BE2C (cell line): ENCODE measurements at regions not wholly inside any gene's neighbourhood (a gene's known extent, or its start where the extent isn't known, plus 50 kb on each side); places are given as distances from the start of the nearest gene placed in this dataset.

Experiments used
- DNase-seq: peaks from one replicate; pipeline ENCODE4 v3.0.0-alpha.2; 2020
- H3K27me3 ChIP-seq: fragments of 250-450 bp; sonication (Bioruptor Pico); 2 replicates; pipeline ENCODE4 v1.5.1; 2020; ENCODE audit warnings: mild to moderate bottlenecking
- H3K36me3 ChIP-seq: fragments of 250-450 bp; sonication (Bioruptor Pico); 2 replicates; pipeline ENCODE4 v1.5.1; 2020; ENCODE audit warnings: mild to moderate bottlenecking
- H3K4me1 ChIP-seq: fragments of 250-450 bp; sonication (Bioruptor Pico); 2 replicates; pipeline ENCODE4 v1.5.1; 2020
- H3K4me3 ChIP-seq: 2 replicates; pipeline ENCODE4 v1.5.1; 2011; ENCODE audit warnings: low read depth, low read length
- H3K9me3 ChIP-seq: fragments of 250-450 bp; sonication (Bioruptor Pico); 2 replicates; pipeline ENCODE4 v1.5.1; 2020
- TF ChIP-seq, protein P1 (sequence below): IDR thresholded peaks from 2 replicates; pipeline ENCODE4 v1.5.1; 2012; ENCODE audit warnings: mild to moderate bottlenecking, low read depth, low read length

GRCh38 chr13:72657379-72657778 lies 70.0 kb downstream of the MZT1 start:
- no peak for DNase-seq
- TF ChIP-seq, protein P1, sequence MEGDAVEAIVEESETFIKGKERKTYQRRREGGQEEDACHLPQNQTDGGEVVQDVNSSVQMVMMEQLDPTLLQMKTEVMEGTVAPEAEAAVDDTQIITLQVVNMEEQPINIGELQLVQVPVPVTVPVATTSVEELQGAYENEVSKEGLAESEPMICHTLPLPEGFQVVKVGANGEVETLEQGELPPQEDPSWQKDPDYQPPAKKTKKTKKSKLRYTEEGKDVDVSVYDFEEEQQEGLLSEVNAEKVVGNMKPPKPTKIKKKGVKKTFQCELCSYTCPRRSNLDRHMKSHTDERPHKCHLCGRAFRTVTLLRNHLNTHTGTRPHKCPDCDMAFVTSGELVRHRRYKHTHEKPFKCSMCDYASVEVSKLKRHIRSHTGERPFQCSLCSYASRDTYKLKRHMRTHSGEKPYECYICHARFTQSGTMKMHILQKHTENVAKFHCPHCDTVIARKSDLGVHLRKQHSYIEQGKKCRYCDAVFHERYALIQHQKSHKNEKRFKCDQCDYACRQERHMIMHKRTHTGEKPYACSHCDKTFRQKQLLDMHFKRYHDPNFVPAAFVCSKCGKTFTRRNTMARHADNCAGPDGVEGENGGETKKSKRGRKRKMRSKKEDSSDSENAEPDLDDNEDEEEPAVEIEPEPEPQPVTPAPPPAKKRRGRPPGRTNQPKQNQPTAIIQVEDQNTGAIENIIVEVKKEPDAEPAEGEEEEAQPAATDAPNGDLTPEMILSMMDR: no peak
- Histone ChIP-seq H3K36me3 (no peaks in the 10 kb centered on the region), H3K27me3 (no peaks in the 10 kb centered on the region), H3K9me3 (no peaks in the 10 kb centered on the region), H3K4me1 (no peaks in the 10 kb centered on the region), H3K4me3 (no peak overlapping the region)

GRCh38 chr13:72656357-72656756 lies 71.1 kb downstream of the MZT1 start:
- Histone ChIP-seq H3K36me3 (no peaks in the 10 kb centered on the region), H3K27me3 (no peaks in the 10 kb centered on the region)
- TF ChIP-seq, protein P1: no peak

DNA sequence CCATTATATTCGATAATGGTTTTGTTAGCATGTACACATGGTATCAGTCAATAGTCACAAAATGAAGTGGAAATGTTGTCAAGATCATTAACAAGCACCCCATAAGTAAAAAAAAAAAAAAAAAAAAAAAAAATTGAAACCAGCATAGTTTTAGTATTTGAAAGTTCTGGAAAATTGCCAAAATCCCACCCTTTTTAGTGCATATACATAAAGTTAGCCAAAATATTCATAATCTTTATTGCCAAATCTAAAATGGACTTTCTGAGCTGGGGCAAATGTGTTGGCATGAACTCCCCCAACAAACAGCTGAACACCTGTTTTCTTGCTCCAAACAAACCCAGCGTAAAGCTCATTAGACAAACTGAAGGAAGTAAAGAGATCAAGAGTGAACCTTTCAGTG lies 73.9 kb downstream of the MZT1 start:
- no peak overlapping the region for H3K4me3 ChIP-seq
- no peaks in the 10 kb centered on the region for H3K36me3 ChIP-seq
- H3K9me3 ChIP-seq: no peaks in the 10 kb centered on the region
- TF ChIP-seq, protein P1: no peak
- DNase-seq: no peak
- no peaks in the 10 kb centered on the region for H3K27me3 ChIP-seq
- H3K4me1 ChIP-seq: no peaks in the 10 kb centered on the region; the same call in none of the 2 replicates

More at GRCh38 chr13:72656357-72656756, 71.1 kb downstream of the MZT1 start:
- DNase-seq: no peak
- Histone ChIP-seq H3K9me3 (no peaks in the 10 kb centered on the region), H3K4me3 (no peak overlapping the region), H3K4me1 (no peaks in the 10 kb centered on the region)

- no peak for DNase-seq
- H3K4me1 ChIP-seq: no peaks in the 10 kb centered on the region; the same call in none of the 2 replicates
- no peaks in the 10 kb centered on the region for H3K27me3 ChIP-seq
- no peaks in the 10 kb centered on the region for H3K36me3 ChIP-seq
- no peak overlapping the region for H3K4me3 ChIP-seq
- TF ChIP-seq, protein P1: no peak
- H3K9me3 ChIP-seq: no peaks in the 10 kb centered on the region
Measured at GRCh38 chr13:72652681-72653080, 74.7 kb downstream of the MZT1 start.

DNA sequence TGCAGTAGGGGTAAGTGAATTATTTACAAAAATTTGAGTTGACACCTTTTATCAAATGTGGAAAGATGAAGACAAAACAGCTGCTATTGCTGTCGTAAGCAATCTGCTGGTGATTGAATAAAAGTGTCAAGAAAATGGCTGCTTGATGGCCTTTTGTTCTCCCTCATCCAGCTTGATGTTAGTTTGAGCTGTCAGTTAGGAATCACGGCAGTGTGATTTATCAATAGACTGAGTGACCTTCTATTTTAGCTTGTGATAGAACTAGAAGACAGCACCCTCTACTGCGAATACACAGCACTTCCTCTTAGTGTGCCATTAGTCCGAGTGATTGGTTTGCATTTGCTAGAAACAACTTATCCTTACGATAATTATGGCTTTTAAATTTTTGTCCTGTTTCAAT lies 76.3 kb downstream of the MZT1 start:
- TF ChIP-seq, protein P1: peak; percentile 78
- no peaks in the 10 kb centered on the region for H3K9me3 ChIP-seq
- H3K4me1 ChIP-seq: no peaks in the 10 kb centered on the region; the same call in none of the 2 replicates
- H3K36me3 ChIP-seq: no peaks in the 10 kb centered on the region
- no peaks in the 10 kb centered on the region for H3K27me3 ChIP-seq
- DNase-seq: peak; percentile 19
- H3K4me3 ChIP-seq: no peak overlapping the region

GRCh38 chr13:72650051-72650700 lies 77.3 kb downstream of the MZT1 start:
- no peaks in the 10 kb centered on the region; the same call in none of the 2 replicates for H3K4me1 ChIP-seq
- DNase-seq: no peak
- H3K36me3 ChIP-seq: no peaks in the 10 kb centered on the region
- no peaks in the 10 kb centered on the region for H3K27me3 ChIP-seq
- TF ChIP-seq, protein P1: no peak
- no peaks in the 10 kb centered on the region for H3K9me3 ChIP-seq
- H3K4me3 ChIP-seq: no peak overlapping the region
